ENCODE measurements at regions not wholly inside any gene's neighbourhood (a gene's known extent, or its start where the extent isn't known, plus 50 kb on each side); places are given as distances from the start of the nearest gene placed in this dataset.
"Not testable (repeated sequence)": the region's sequence is repeated elsewhere in the genome, so short reads cannot be mapped to it uniquely, and the experiment has no call there.

DNA sequence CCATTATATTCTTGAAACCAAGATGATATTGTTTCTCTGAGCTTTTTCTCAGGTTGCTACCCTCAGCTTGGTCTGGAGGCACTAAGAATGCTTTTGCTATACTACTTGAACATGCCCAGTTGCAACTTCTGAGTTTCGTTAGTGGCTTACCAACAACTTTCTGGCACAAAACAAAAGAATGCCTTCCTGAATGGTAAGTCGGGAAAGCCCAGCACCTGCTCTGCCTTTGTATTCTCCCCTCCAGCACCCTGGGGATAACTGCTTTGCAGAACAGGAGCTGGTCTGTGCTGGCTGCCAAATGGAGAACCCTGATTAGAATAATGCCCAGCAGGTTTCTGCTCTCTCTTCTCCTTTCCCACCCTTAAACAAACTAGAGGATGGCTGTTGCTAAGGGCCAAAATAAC, 149.3 kb downstream of the TGFB2 start:
- no peak for DNase-seq

DNA sequence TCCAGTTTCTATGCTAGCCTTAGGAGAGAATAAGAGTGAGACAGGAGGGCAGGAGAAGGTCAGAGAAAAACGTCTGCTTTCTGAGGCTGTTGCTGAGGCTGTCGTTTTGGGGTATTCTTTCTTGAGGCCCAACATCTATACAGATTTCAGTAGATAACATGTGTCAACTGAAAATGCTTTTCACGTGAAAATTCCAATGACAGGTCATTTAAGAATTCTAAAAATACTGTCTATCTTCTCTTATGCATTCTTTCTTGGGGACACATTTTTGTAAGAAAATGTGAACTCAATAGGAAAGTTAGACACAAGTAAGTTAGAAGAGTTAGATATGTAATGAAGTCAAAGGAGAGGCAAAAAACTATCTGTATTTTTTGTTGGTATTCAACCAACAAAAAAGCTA, 150.8 kb downstream of the TGFB2 start:
- no peak for DNase-seq

GRCh38 chr1:218496561-218496960, 151.4 kb downstream of the TGFB2 start:
- no peak for DNase-seq

- DNase-seq, result no peak
These were observed 153.2 kb downstream of the TGFB2 start for GRCh38 chr1:218498056-218498938.

GRCh38 chr1:218499011-218499691, 154.0 kb downstream of the TGFB2 start:
- no peak for DNase-seq

DNA sequence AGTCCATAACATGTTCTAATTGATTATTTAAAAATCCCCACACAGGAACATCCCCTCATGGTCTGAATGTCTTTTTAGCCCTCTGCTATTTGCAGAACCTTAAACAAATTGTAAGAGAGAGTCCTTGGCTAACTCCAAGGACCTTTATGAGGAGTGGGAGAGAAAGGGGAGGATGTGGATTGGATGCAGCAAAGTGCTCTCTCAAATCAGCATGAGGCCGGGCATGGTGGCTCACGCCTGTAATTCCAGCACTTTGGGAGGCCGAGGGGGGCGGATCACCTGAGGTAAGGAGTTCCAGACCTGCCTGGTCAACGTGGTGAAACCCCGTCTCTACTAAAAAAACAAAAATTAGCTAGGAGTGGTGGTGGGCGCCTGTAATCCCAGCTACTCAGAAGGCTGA, 154.8 kb downstream of the TGFB2 start:
- DNase-seq, result no peak

GRCh38 chr1:218501161-218501560, 156.0 kb downstream of the TGFB2 start:
- DNase-seq, result no peak

DNA sequence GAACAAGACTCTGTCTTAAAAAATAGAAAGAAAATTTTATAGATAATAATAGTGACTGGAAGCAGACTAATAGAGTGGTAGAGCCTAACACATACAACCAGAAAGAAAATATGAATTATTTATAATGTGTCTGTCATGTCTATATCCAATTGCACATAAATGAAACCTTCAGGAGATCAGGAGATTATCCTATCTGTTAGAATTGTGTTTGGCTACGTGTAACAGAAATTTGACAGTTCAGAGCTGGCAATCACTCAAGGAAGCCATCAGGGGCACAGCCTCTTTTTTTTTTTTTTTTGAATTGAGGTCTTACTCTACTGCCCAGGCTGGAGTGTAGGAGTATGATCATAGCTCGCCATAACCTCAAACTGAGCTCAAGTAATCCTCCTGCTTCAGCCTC, 157.2 kb downstream of the TGFB2 start:
- no peak for DNase-seq

DNA sequence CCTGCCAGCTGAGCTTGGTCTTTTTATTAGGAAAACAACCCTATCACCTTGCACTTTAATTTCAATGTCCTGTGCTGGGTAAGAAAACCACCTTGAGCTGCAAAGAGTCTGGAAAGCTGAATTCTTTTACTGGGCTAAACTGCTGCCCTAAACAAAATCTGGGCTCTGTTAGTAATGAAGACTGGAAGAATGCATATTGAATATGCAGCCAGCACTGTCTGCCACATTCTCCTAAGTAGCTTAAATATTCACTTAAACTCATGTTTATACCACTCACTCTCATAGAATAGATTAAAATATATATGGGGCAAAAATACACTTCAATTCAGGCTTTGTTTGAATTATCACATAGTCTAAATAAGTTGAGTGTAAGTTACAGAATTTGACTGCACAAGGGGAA, 158.0 kb downstream of the TGFB2 start:
- no peak for DNase-seq

GRCh38 chr1:218507355-218508002, 162.3 kb downstream of the TGFB2 start:
- DNase-seq, result no peak

- DNase-seq, result no peak
These were observed 165.1 kb downstream of the TGFB2 start for GRCh38 chr1:218510153-218510772.

DNA sequence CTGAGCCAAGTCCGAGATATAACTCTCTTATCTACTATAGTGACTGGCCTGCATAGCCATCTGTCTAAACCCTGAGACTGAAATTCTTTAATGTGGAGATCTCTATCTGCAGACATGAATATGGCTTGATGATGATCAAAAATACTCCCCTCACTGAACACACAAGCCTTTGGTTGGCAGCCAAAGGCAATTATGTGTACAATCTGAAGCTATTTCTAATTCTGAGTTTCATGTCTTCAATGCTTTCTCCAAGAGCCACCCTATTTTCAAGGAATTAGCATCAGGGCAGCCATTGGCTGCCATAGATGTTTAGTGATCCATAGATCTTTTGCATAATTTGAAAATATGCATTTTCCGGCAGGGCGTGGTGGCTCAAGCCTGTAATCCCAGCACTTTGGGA, 168.2 kb downstream of the TGFB2 start:
- DNase-seq, result no peak

DNA sequence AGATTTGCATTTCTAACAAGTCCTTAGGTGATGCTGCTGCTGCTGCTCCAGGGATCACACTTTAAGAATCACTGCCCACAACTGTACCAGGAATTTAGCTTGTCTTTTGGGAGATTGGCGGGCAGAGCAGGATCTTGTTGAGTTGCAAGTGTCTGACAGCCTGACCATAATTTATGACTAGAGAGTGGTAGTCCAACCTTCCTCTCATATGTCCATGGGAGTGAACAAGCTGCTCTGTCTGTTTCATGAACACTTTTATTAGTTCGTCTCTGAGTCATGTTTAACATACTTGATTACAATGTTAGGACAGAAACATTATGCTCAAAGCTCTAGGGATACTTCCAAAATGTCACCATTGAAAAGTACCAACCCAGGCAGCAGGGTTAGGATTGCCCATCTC, 169.6 kb downstream of the TGFB2 start:
- no peak for DNase-seq

GRCh38 chr1:218516526-218516925, 171.4 kb downstream of the TGFB2 start:
- DNase-seq, result no peak

DNA sequence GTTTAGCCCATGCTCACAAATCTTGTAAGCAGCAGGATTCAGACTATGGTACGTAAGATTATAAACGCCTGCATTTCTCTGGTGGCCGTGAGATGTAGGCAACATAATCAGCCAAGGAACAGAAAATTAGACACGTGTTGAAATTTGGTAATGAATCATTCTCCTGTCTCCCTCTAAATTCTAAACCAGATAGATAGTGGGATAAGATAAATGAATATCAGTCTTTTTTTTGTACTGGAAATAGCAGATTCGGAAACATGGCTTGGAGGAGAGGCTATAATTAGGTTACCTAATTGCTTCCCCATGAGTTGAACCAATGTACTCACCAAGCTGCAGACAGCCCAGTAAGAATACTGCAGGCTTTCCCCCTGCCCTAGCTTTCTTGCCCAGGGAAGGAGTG, 172.3 kb downstream of the TGFB2 start:
- no peak for DNase-seq

GRCh38 chr1:218518216-218518740, 173.1 kb downstream of the TGFB2 start:
- no peak for DNase-seq

GRCh38 chr1:218520646-218521045, 175.5 kb downstream of the TGFB2 start:
- not testable (repeated sequence) for DNase-seq

- DNase-seq, result no peak
These were observed 176.5 kb downstream of the TGFB2 start for GRCh38 chr1:218521414-218522169.

DNA sequence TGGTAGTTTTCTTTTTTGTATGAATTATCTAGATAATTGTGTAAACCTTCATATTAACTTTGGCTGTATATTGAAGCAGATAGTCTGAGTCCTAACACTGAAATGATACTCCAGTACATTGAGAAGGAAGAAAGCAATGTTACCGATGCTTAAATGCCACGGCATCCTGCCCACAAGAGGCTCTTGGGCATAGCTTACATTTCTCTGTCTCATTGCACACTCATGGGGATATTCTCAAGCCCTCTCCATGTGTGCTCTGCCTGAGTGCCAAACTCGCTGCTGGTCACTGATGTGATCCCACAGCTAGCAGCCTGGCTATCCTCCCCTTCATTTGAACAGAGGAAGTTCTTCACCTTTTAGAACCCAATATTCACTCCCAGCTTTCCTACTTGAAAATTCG, 179.4 kb downstream of the TGFB2 start:
- DNase-seq, result no peak

- no peak for DNase-seq
These were observed 179.9 kb downstream of the TGFB2 start for GRCh38 chr1:218525031-218525430.

- no peak for DNase-seq
These were observed 180.5 kb downstream of the TGFB2 start for GRCh38 chr1:218525451-218526197.

DNA sequence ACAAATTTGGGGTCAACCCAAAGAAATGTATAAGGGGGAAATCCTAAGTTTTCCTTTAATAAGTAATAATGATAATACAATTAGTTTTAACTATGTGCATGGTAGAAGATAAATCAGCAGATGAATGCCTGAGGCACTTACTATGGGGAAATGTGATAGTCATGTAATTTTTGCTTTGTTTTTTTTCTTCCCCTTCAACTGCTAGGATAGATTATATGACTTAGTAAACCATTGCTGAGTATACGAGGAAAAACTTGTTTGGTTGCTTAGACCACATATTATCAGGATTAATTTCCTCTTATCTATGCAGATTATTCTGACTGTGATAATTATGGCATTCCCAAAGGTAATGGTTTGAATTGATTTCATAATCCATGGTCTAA, 181.1 kb downstream of the TGFB2 start:
- no peak for DNase-seq

Data from DMS79 (cell line).